SH-SY5Y (cell line): ENCODE measurements at regions not wholly inside any gene's neighbourhood (a gene's known extent, or its start where the extent isn't known, plus 50 kb on each side); places are given as distances from the start of the nearest gene placed in this dataset.

Source experiments
- GATA2 ChIP-seq: IDR thresholded peaks from 2 replicates; pipeline ENCODE4 v1.6.1; 2011; ENCODE audit warnings: mild to moderate bottlenecking, low read depth, low read length
- GATA3 ChIP-seq: IDR thresholded peaks from 2 replicates; pipeline ENCODE4 v1.6.1; 2011; ENCODE audit warnings: low read depth, mild to moderate bottlenecking, low read length, moderate library complexity

DNA sequence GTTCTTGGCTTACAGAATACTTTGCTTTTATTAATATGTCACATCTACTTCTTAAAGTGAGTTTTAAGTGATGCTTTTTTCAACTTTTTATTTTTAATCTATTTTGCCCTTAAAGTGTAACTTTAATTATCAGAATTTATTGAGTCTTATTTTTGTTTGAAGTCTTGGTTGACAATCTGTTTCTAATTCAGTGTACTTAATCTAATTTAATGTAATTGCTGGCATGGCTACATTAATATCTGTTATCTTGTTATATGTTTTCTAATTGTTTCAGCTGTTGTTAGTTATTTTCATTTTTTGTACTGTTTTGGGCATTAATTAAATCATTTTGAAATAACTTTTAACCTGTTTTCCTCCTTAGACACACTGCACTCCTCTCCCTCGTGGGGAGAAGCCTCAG lies 558.7 kb upstream of the EYS start:
- TF ChIP-seq GATA2 (no peak), GATA3 (no peak)
